B cell (primary cell): ENCODE measurements at regions not wholly inside any gene's neighbourhood (a gene's known extent, or its start where the extent isn't known, plus 50 kb on each side); places are given as distances from the start of the nearest gene placed in this dataset.

Source experiments
- ATAC-seq: fragments of 200-7000 bp; cut with Tn5 transposase; one replicate; pipeline ENCODE4 v1.10.0; 2021; ENCODE audit warnings: low read depth, mild to moderate bottlenecking, moderate number of reproducible peaks, moderate library complexity
- CTCF ChIA-PET: fragments of 350-600 bp; sonication (Branson Sonifier 250); formaldehyde crosslinking; loops from one replicate; lab custom pipeline; 2021; ENCODE audit warnings: antibody characterized with exemption, inconsistent platforms; lab: Charles Lee
- POLR2A ChIA-PET: fragments of 350-600 bp; sonication (Branson Sonifier 250); formaldehyde crosslinking; loops from one replicate; lab custom pipeline; 2021; ENCODE audit warnings: antibody characterized with exemption; lab: Charles Lee
- DNase-seq: peaks from one replicate; pipeline ENCODE4 v3.0.0; 2013
- H2AFZ ChIP-seq: 2 replicates; pipeline ENCODE4 v1.6.1; 2012; ENCODE audit warnings: mild to moderate bottlenecking, low read depth, low read length; ENCODE audit not compliant: insufficient read depth, poor library complexity, severe bottlenecking
- H3K27ac ChIP-seq, 2 donors: 1 replicate in 1 of 2; 2 replicates in 1 of 2; pipeline ENCODE4 v1.5.1; 2012 to 2013; ENCODE audit warnings: low read length in 2 of 2, mild to moderate bottlenecking in 2 of 2, moderate library complexity in 1 of 2
- H3K27me3 ChIP-seq, 4 experiments: fragments of 200-600 bp in 1 of 4; sonication (generic) in 1 of 4; replicated peaks in 1 of 4; 1 replicate in 2 of 4; 2 replicates in 2 of 4; pipeline versions ENCODE4 v1.6.1 to v1.7.0; 2013 to 2016; ENCODE audit warnings: low read length in 3 of 4, mild to moderate bottlenecking in 2 of 4, mixed read lengths in 1 of 4, moderate library complexity in 1 of 4; ENCODE audit not compliant: insufficient read depth in 4 of 4, control insufficient read depth in 3 of 4; ENCODE audit errors: control extremely low read depth in 1 of 4
- H3K36me3 ChIP-seq, 2 experiments: replicated peaks in 1 of 2; 1 replicate in 1 of 2; 2 replicates in 1 of 2; pipeline versions ENCODE4 v1.6.1 to v1.7.1; 2013; ENCODE audit warnings: low read length in 1 of 2; ENCODE audit not compliant: insufficient read depth in 2 of 2, control insufficient read depth in 1 of 2; ENCODE audit errors: control extremely low read depth in 1 of 2, extremely low read depth in 1 of 2
- H3K4me1 ChIP-seq, 2 donors: fragments of 200-600 bp in 1 of 2; sonication (generic) in 1 of 2; 1 replicate in 1 of 2; 2 replicates in 1 of 2; pipeline versions ENCODE4 v1.5.1 to v1.6.1; 2013 to 2017; ENCODE audit warnings: low read length in 2 of 2; ENCODE audit not compliant: control insufficient read depth in 2 of 2, insufficient read depth in 2 of 2
- H3K4me2 ChIP-seq: replicated peaks from 2 replicates; pipeline ENCODE3; 2012; ENCODE audit warnings: mild to moderate bottlenecking, low read depth, low read length; ENCODE audit not compliant: poor library complexity, severe bottlenecking
- H3K4me3 ChIP-seq, 5 experiments: fragments of 200-600 bp in 1 of 5; sonication (generic) in 1 of 5; 1 replicate in 3 of 5; 2 replicates in 2 of 5; pipeline versions ENCODE4 v1.5.1 to v1.7.0; 2011 to 2016; ENCODE audit warnings: low read length in 4 of 5, mild to moderate bottlenecking in 4 of 5, low read depth in 2 of 5, control low read depth in 1 of 5, moderate library complexity in 1 of 5; ENCODE audit not compliant: insufficient read depth in 1 of 5; ENCODE audit errors: control extremely low read depth in 1 of 5, extremely low read depth in 1 of 5
- H3K79me2 ChIP-seq: fragments of 200-600 bp; sonication (generic); one replicate; pipeline ENCODE4 v1.6.0; 2016; ENCODE audit warnings: low read length; ENCODE audit not compliant: control insufficient read depth, insufficient read depth
- H3K9ac ChIP-seq: fragments of 200-600 bp; sonication (generic); 2 replicates; pipeline ENCODE4 v1.6.1; 2017; ENCODE audit warnings: mild to moderate bottlenecking, low read length, moderate library complexity
- H3K9me3 ChIP-seq, 3 donors: one replicate each; pipeline versions ENCODE4 v1.6.1 to v1.7.1; 2013; ENCODE audit warnings: low read length in 2 of 3; ENCODE audit not compliant: control insufficient read depth in 2 of 3, insufficient read depth in 1 of 3; ENCODE audit errors: control extremely low read depth in 1 of 3
- H4K20me1 ChIP-seq: 2 replicates; pipeline ENCODE4 v1.6.0; 2012; ENCODE audit warnings: mild to moderate bottlenecking, low read length; ENCODE audit not compliant: insufficient read depth, control insufficient read depth, poor library complexity, severe bottlenecking
- H3K27ac Mint-ChIP-seq: one replicate; pipeline ENCODE4 v1.8.0; 2021; ENCODE audit warnings: mixed read lengths
- H3K27me3 Mint-ChIP-seq: one replicate; pipeline ENCODE4 v1.8.0; 2021; ENCODE audit warnings: mixed read lengths
- H3K4me1 Mint-ChIP-seq: one replicate; pipeline ENCODE4 v1.8.0; 2021; ENCODE audit warnings: mixed read lengths
- H3K4me3 Mint-ChIP-seq: one replicate; pipeline ENCODE4 v1.8.0; 2021; ENCODE audit warnings: mixed read lengths
- H3K9me3 Mint-ChIP-seq: one replicate; pipeline ENCODE4 v1.8.0; 2022; ENCODE audit warnings: mixed read lengths; ENCODE audit not compliant: insufficient read depth
- CTCF ChIP-seq: fragments of 200-600 bp; IDR thresholded peaks from one replicate; pipeline ENCODE4 v1.8.0; 2022; ENCODE audit warnings: antibody characterized with exemption, mild to moderate bottlenecking
- EZH2 ChIP-seq: IDR thresholded peaks from 2 replicates; pipeline ENCODE4 v1.6.1; 2012; ENCODE audit warnings: borderline replicate concordance, low read depth, mild to moderate bottlenecking, moderate library complexity, low read length; ENCODE audit not compliant: insufficient read depth, poor library complexity, severe bottlenecking
- WGBS: methylation state at CpG from one replicate; pipeline ENCODE4 v1.1.5; 2013; ENCODE audit warnings: missing lambda C conversion rate; ENCODE audit not compliant: insufficient coverage; 5-methylcytosine and 5-hydroxymethylcytosine counted together
- intact Hi-C: fragments of 100-400 bp; cut with micrococcal nuclease; formaldehyde crosslinking; loops from one replicate; pipeline ENCODE4 v1.10.0; 2022

DNA sequence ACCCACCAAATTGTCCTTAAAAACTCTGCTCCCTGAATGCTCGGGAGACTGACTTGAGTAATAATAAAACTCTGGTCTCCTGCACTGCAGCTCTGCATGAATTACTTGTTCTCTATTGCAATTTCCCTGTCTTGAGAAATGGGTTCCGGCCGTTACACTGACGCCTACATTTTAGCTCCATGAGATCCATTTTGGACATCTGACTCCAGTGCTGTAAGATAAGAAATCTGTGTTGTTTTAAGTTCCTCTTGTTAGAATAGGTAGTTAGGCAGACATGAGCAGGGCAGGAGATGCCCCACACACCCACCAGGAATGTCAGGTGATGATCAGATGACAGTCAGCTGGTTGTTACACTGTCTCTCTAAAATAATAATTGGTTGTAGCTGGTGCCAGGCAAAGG is 125.8 kb upstream of the SHB start:
- H3K4me1 Mint-ChIP-seq = no peaks in the 10 kb centered on the region
- intact Hi-C loops = no loop called here
- Histone ChIP-seq H3K79me2 (no peaks in the 10 kb centered on the region), H3K4me3 (no peak overlapping the region), H3K27ac (no peak overlapping the region), H4K20me1 (no peaks in the 10 kb centered on the region), H3K9me3 (peaks cover 0 to 3% (median 0%) of the 10 kb centered on the region in 3 donors), H3K36me3 (no peaks in the 10 kb centered on the region), H3K9ac (no peak overlapping the region), H2AFZ (no peak overlapping the region), H3K4me2 (no peak overlapping the region), H3K4me1 (no peaks in the 10 kb centered on the region), H3K27me3 (peaks cover 0 to 4% (median 0%) of the 10 kb centered on the region in 4 experiments)
- 100% methylated on average over 4 of the region's 4 CpGs for WGBS
- peaks cover 14% of the 10 kb centered on the region for H3K27me3 Mint-ChIP-seq
- no peak for DNase-seq
- CTCF ChIA-PET = no interaction called here
- H3K27ac Mint-ChIP-seq = no peak overlapping the region
- POLR2A ChIA-PET = no interaction called here
- H3K4me3 Mint-ChIP-seq = no peak overlapping the region
- TF ChIP-seq CTCF = no peak
- TF ChIP-seq EZH2 = no peak
- H3K9me3 Mint-ChIP-seq = no peaks in the 10 kb centered on the region
- no peak for ATAC-seq

GRCh38 chr9:38192731-38193265 is 123.8 kb upstream of the SHB start:
- H3K4me3 ChIP-seq = no peak overlapping the region
- peaks cover 13% of the 10 kb centered on the region for H3K27me3 Mint-ChIP-seq
- H3K4me3 Mint-ChIP-seq = no peak overlapping the region
- ATAC-seq (no peak), DNase-seq (no peak)
- POLR2A ChIA-PET = no interaction called here
- H3K4me1 Mint-ChIP-seq = no peaks in the 10 kb centered on the region
- no peaks in the 10 kb centered on the region for H3K9me3 Mint-ChIP-seq
- H4K20me1 ChIP-seq = no peaks in the 10 kb centered on the region
- CTCF ChIA-PET = no interaction called here
- H3K4me1 ChIP-seq = no peaks in the 10 kb centered on the region
- WGBS = 100% methylated on average over 2 of the region's 4 CpGs
- no peak overlapping the region for H3K9ac ChIP-seq
- TF ChIP-seq CTCF (no peak), EZH2 (no peak)
- H3K27me3 ChIP-seq = peaks cover 0 to 8% (median 0%) of the 10 kb centered on the region in 4 experiments
- no peaks in the 10 kb centered on the region for H3K79me2 ChIP-seq
- no peak overlapping the region for H3K27ac Mint-ChIP-seq
- H3K27ac ChIP-seq = no peak overlapping the region
- H3K4me2 ChIP-seq = no peak overlapping the region
- H3K9me3 ChIP-seq = peaks cover 0 to 5% (median 0%) of the 10 kb centered on the region in 3 donors
- H3K36me3 ChIP-seq = no peaks in the 10 kb centered on the region
- intact Hi-C loops = no loop called here
- no peak overlapping the region for H2AFZ ChIP-seq
